Tibial nerve (tissue), 4 donors: ENCODE measurements at regions not wholly inside any gene's neighbourhood (a gene's known extent, or its start where the extent isn't known, plus 50 kb on each side); places are given as distances from the start of the nearest gene placed in this dataset.

ENCODE experiments used
- DNase-seq, 2 donors: peaks; one replicate each; pipeline ENCODE4 v3.0.0-alpha.2; 2019; ENCODE audit warnings: low spot score in 2 of 2
- H3K27ac ChIP-seq, 4 donors: fragments of 200-600 bp; sonication (generic) in 3 of 4; one replicate each; pipeline ENCODE4 v1.5.1; 2017 to 2019; ENCODE audit warnings: mild to moderate bottlenecking in 1 of 4
- H3K27me3 ChIP-seq, 2 donors: fragments of 200-600 bp; sonication (generic) in 1 of 2; one replicate each; pipeline versions ENCODE4 v1.5.1 to v1.6.0; 2017 to 2019
- H3K36me3 ChIP-seq, 3 donors: fragments of 200-600 bp; sonication (generic); one replicate each; pipeline ENCODE4 v1.5.1; 2018 to 2019
- H3K4me1 ChIP-seq, 4 donors: fragments of 200-600 bp; sonication (generic) in 3 of 4; one replicate each; pipeline ENCODE4 v1.5.1; 2017 to 2019
- H3K4me3 ChIP-seq, 4 donors: fragments of 200-600 bp; sonication (generic) in 3 of 4; one replicate each; pipeline ENCODE4 v1.5.1; 2017 to 2019; ENCODE audit warnings: mild to moderate bottlenecking in 1 of 4, moderate library complexity in 1 of 4
- H3K9me3 ChIP-seq, 4 donors: fragments of 200-600 bp; sonication (generic) in 3 of 4; one replicate each; pipeline ENCODE4 v1.5.1; 2017 to 2019
- EP300 ChIP-seq, 2 donors: sonication (generic); formaldehyde crosslinking; IDR thresholded peaks; one replicate each; pipeline ENCODE4 v1.6.1; 2017; ENCODE audit warnings: antibody characterized with exemption in 2 of 2, mild to moderate bottlenecking in 1 of 2
- POLR2A ChIP-seq, 2 donors: fragments of 450-650 bp; IDR thresholded peaks; one replicate each; pipeline ENCODE4 v1.6.1; 2017; ENCODE audit warnings: antibody characterized with exemption in 2 of 2, mild to moderate bottlenecking in 2 of 2, moderate library complexity in 2 of 2
- WGBS, 2 donors: methylation state at CpG; one replicate each; pipeline ENCODE4 v1.1.5; 2018; 5-methylcytosine and 5-hydroxymethylcytosine counted together
- TF ChIP-seq, protein P1 (sequence below), 5 experiments: fragments of 200-600 bp in 3 of 5; fragments of 450-650 bp in 2 of 5; sonication (generic) in 3 of 5; IDR thresholded peaks; one replicate each; pipeline ENCODE4 v1.5.1; 2016 to 2019; ENCODE audit warnings: antibody characterized with exemption in 5 of 5, mild to moderate bottlenecking in 3 of 5, moderate library complexity in 2 of 5

DNA sequence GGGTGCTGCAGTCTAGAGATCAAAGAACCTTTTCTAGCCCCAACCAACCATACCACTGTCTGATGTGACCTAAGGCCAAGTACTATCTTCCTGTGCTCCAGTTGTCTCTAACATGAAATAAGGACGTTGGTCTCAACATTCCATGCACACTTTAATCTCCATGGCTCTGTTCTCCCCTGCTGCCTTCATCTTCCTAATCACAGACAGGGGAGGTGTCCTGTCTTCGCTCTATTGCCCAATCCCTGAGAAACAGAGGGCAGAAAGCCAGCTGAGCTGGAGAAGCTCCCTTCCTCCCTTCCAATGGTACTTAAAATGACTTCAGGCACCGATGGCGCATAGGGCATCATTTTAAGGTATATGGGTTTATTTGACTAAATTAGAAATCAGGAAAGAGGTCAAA lies 148.9 kb upstream of the GNAO1 start:
- TF ChIP-seq EP300 (IDR thresholded peaks at IDR 0.05): no peak
- TF ChIP-seq, protein P1, sequence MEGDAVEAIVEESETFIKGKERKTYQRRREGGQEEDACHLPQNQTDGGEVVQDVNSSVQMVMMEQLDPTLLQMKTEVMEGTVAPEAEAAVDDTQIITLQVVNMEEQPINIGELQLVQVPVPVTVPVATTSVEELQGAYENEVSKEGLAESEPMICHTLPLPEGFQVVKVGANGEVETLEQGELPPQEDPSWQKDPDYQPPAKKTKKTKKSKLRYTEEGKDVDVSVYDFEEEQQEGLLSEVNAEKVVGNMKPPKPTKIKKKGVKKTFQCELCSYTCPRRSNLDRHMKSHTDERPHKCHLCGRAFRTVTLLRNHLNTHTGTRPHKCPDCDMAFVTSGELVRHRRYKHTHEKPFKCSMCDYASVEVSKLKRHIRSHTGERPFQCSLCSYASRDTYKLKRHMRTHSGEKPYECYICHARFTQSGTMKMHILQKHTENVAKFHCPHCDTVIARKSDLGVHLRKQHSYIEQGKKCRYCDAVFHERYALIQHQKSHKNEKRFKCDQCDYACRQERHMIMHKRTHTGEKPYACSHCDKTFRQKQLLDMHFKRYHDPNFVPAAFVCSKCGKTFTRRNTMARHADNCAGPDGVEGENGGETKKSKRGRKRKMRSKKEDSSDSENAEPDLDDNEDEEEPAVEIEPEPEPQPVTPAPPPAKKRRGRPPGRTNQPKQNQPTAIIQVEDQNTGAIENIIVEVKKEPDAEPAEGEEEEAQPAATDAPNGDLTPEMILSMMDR (IDR thresholded peaks at IDR 0.05): no peak
- no peak for TF ChIP-seq POLR2A (IDR thresholded peaks at IDR 0.05)
- Histone ChIP-seq H3K27ac (no peak overlapping the region), H3K27me3 (no peaks in the 10 kb centered on the region), H3K4me3 (no peak overlapping the region), H3K4me1 (no peaks in the 10 kb centered on the region), H3K9me3 (peaks cover 0 to 14% (median 0%) of the 10 kb centered on the region in 4 donors), H3K36me3 (no peaks in the 10 kb centered on the region)
- 75 to 85% methylated on average over 4 of the region's 4 CpGs for WGBS, 2 donors
- peak in 1 of 2 donors; percentile 24 for DNase-seq

DNA sequence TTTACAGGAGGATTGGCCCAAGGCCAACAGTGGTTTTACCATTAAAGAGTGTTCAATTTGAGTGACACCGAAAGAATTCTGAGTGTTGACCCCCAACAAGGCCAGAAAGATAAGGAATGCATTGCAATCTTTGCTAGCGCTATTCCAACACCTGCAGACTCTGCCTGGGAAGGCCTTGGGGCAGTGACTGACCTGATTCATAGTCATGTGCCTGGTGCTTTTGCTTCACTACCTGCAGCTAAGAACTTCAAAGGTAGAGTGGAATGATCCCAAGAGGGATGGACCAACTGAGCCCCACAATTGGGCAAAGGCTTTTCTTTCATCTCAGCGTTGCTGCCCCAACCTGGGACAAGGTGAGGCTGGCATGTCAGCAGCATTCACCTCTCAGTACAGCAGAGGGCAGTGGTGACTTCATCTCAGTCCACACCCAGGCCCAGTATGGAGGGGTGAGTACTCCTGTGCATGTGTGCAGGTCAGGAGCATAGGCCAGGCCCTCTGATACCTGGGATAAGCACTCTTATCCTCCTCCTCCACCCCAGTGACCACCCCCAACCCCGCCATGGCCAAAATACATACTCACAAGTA lies 149.6 kb upstream of the GNAO1 start:
- DNase-seq: no peak
- Histone ChIP-seq H3K4me3 (no peak overlapping the region), H3K27ac (no peak overlapping the region), H3K36me3 (no peaks in the 10 kb centered on the region), H3K4me1 (no peaks in the 10 kb centered on the region), H3K9me3 (peaks cover 0 to 20% (median 0%) of the 10 kb centered on the region in 4 donors), H3K27me3 (no peaks in the 10 kb centered on the region)
- 60 to 62% methylated on average over 4 of the region's 4 CpGs for WGBS, 2 donors
- no peak for TF ChIP-seq POLR2A (IDR thresholded peaks at IDR 0.05)
- TF ChIP-seq, protein P1 (IDR thresholded peaks at IDR 0.05): peak in 2 of 5 experiments; percentile 10 to 15

DNA sequence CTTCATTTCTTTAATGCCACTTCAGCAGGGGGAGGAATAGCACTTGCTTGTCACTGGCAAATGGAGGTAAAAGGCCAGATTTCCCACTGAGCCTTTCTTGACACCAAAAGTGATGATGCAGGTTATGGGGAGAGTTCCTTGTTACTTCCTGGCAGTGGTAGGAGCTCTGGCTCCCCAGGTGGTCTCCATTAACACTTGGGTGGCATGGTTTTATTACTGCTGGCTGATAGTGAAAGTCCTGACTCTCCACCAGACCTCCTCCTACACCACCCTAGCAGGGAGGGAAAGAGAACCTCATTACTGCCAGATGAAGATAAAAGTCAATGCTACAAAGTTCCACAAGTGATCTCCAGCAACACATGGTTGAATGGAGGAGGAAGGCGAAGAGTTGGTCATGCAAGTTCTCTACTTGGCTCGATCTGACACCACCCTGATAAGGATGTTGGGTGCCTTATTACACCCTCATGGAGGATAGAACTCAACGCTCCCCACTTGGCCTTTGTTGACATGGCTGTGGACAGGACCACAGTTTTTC lies 152.7 kb upstream of the GNAO1 start:
- no peak for TF ChIP-seq POLR2A (IDR thresholded peaks at IDR 0.05)
- TF ChIP-seq, protein P1 (IDR thresholded peaks at IDR 0.05): no peak
- no peak for TF ChIP-seq EP300 (IDR thresholded peaks at IDR 0.05)
- Histone ChIP-seq H3K4me1 (no peaks in the 10 kb centered on the region), H3K9me3 (peaks cover 0 to 25% (median 0%) of the 10 kb centered on the region in 4 donors), H3K27me3 (no peaks in the 10 kb centered on the region), H3K36me3 (no peaks in the 10 kb centered on the region), H3K4me3 (no peak overlapping the region), H3K27ac (no peak overlapping the region)
- 51 to 67% methylated on average over 3 of the region's 3 CpGs for WGBS, 2 donors
- no peak for DNase-seq

DNA sequence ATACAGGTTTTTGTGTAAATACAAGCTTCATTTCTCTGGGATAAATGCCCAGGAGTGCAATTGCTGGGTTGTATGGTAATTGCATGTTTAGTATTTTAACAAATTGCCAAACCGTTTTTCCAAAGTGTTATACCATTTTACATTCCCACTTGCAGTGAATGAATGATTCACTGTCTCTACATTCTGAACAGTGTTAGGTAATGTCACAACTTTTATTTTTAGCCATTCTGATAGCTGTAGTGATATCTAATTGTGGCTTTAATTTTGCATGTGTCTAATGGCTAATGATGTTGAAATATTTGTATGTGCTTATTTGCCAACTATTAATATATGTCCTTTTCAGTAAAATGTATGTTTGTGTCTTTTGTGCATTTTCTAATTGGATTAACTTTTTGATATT lies 156.9 kb upstream of the CES5A start:
- Histone ChIP-seq H3K9me3 (peaks cover 0 to 9% (median 0%) of the 10 kb centered on the region in 4 donors), H3K4me3 (no peak overlapping the region), H3K4me1 (no peaks in the 10 kb centered on the region), H3K27ac (no peak overlapping the region), H3K27me3 (no peaks in the 10 kb centered on the region), H3K36me3 (no peaks in the 10 kb centered on the region)
- TF ChIP-seq POLR2A (IDR thresholded peaks at IDR 0.05) (no peak), EP300 (IDR thresholded peaks at IDR 0.05) (no peak)
- TF ChIP-seq, protein P1 (IDR thresholded peaks at IDR 0.05): no peak
- no peak for DNase-seq
- 65 to 74% methylated on average over 1 of the region's 1 CpG for WGBS, 2 donors

DNA sequence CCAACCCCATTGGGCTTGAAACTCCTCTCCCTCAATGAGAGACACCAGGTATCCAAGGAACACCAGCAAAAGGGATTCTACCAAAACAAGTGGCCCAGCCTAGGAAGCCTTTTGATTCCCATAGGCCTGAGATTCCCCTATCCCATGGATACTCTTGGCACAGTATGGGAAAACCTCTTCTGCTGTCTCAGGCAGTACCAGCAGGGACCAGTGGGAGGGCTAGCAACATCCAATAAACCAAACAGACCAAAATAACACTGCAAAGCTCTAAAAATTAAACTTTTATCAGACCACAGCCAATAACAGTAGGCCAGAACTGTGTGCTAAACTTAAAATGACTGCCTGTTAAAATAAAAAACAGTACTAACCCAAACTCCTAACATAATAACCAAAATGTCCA lies 153.9 kb upstream of the CES5A start:
- Histone ChIP-seq H3K27me3 (no peaks in the 10 kb centered on the region), H3K4me1 (no peaks in the 10 kb centered on the region), H3K36me3 (no peaks in the 10 kb centered on the region), H3K4me3 (no peak overlapping the region), H3K9me3 (no peaks in the 10 kb centered on the region), H3K27ac (no peak overlapping the region)
- TF ChIP-seq POLR2A (IDR thresholded peaks at IDR 0.05) (no peak), EP300 (IDR thresholded peaks at IDR 0.05) (no peak)
- TF ChIP-seq, protein P1 (IDR thresholded peaks at IDR 0.05): no peak
- DNase-seq: no peak
